OCI-LY1 (cell line): ENCODE measurements at regions not wholly inside any gene's neighbourhood (a gene's known extent, or its start where the extent isn't known, plus 50 kb on each side); places are given as distances from the start of the nearest gene placed in this dataset.
"Not testable (repeated sequence)": the region's sequence is repeated elsewhere in the genome, so short reads cannot be mapped to it uniquely, and the experiment has no call there.

Source experiments
- EZH2 ChIP-seq: fragments of 200-600 bp; sonication (generic), shearing (Covaris generic); IDR thresholded peaks from 2 replicates; pipeline ENCODE4 v1.8.0; 2017; ENCODE audit warnings: borderline replicate concordance, mixed run types, mild to moderate bottlenecking, antibody characterized with exemption, low read length, moderate library complexity, mixed read lengths
- TF ChIP-seq, protein P1 (sequence below): fragments of 200-600 bp; sonication (generic), shearing (Covaris generic); IDR thresholded peaks from 2 replicates; pipeline ENCODE4 v1.5.1; 2017; ENCODE audit warnings: mild to moderate bottlenecking, antibody characterized with exemption, low read length, moderate library complexity, mixed read lengths

DNA sequence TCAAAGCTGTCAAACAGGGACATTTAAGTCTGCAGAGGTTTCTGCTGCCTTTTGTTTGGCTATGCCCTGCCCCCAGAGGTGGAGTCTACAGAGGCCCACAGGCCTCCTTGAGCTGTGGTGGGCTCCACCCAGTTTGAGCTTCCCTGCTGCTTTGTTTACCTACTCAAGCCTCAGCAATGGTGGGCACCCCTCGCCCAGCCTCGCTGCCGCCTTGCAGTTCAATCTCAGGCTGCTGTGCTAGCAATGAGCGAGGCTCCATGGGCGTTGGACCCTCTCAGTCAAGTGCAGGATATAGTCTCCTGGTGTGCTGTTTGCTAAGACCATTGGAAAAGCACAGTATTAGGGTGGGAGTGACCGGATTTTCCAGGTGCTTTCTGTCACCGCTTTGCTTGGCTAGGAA lies 477.6 kb upstream of the IL12A start:
- TF ChIP-seq, protein P1, sequence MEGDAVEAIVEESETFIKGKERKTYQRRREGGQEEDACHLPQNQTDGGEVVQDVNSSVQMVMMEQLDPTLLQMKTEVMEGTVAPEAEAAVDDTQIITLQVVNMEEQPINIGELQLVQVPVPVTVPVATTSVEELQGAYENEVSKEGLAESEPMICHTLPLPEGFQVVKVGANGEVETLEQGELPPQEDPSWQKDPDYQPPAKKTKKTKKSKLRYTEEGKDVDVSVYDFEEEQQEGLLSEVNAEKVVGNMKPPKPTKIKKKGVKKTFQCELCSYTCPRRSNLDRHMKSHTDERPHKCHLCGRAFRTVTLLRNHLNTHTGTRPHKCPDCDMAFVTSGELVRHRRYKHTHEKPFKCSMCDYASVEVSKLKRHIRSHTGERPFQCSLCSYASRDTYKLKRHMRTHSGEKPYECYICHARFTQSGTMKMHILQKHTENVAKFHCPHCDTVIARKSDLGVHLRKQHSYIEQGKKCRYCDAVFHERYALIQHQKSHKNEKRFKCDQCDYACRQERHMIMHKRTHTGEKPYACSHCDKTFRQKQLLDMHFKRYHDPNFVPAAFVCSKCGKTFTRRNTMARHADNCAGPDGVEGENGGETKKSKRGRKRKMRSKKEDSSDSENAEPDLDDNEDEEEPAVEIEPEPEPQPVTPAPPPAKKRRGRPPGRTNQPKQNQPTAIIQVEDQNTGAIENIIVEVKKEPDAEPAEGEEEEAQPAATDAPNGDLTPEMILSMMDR, result not testable (repeated sequence)
- TF ChIP-seq EZH2, result not testable (repeated sequence)
